ENCODE measurements at regions not wholly inside any gene's neighbourhood (a gene's known extent, or its start where the extent isn't known, plus 50 kb on each side); places are given as distances from the start of the nearest gene placed in this dataset.

GRCh38 chrX:100194082-100194775 is 215.8 kb downstream of the PCDH19 start:
- TF ChIP-seq CTCF (conservative IDR thresholded peaks at IDR 0.05; ENCODE audit: low read depth, low read length): no peak
- no peak for TF ChIP-seq EZH2 (IDR thresholded peaks at IDR 0.05; ENCODE audit: low read length, unreplicated experiment)
